Activated CD8-positive, alpha-beta T cell treated with anti-CD3 and anti-CD28 coated beads for 36 hours (primary cell): ENCODE measurements at regions not wholly inside any gene's neighbourhood (a gene's known extent, or its start where the extent isn't known, plus 50 kb on each side); places are given as distances from the start of the nearest gene placed in this dataset.

Experiments used
- ATAC-seq: fragments of 200-7000 bp; cut with Tn5 transposase; one replicate; pipeline ENCODE4 v1.10.0; 2021; ENCODE audit warnings: mild to moderate bottlenecking, moderate library complexity
- CTCF ChIA-PET: fragments of 350-600 bp; sonication (Branson Sonifier 250); formaldehyde crosslinking; loops from one replicate; lab custom pipeline; 2021; ENCODE audit warnings: antibody characterized with exemption; lab: Charles Lee
- POLR2A ChIA-PET: fragments of 350-600 bp; sonication (Branson Sonifier 250); formaldehyde crosslinking; loops from one replicate; lab custom pipeline; 2021; ENCODE audit warnings: antibody characterized with exemption; lab: Charles Lee
- DNase-seq: peaks from one replicate; pipeline ENCODE4 v3.0.0-alpha.2; 2020
- H3K27ac Mint-ChIP-seq: one replicate; pipeline ENCODE4 v1.8.0; 2021; ENCODE audit warnings: mild to moderate bottlenecking, mixed read lengths
- H3K27me3 Mint-ChIP-seq: one replicate; pipeline ENCODE4 v1.8.0; 2021; ENCODE audit warnings: mixed read lengths
- H3K36me3 Mint-ChIP-seq: one replicate; pipeline ENCODE4 v1.8.0; 2021; ENCODE audit warnings: low read depth, mixed read lengths
- H3K4me1 Mint-ChIP-seq: one replicate; pipeline ENCODE4 v1.8.0; 2021; ENCODE audit warnings: low read depth, mixed read lengths
- H3K4me3 Mint-ChIP-seq: one replicate; pipeline ENCODE4 v1.8.0; 2021; ENCODE audit warnings: mild to moderate bottlenecking, moderate library complexity, mixed read lengths
- H3K9me3 Mint-ChIP-seq: one replicate; pipeline ENCODE4 v1.8.0; 2021; ENCODE audit warnings: mixed read lengths
- intact Hi-C: fragments of 100-400 bp; cut with micrococcal nuclease; formaldehyde crosslinking; loops from one replicate; pipeline ENCODE4 v1.10.0; 2022
- TF ChIP-seq, protein P1 (sequence below): fragments of 200-600 bp; IDR thresholded peaks from one replicate; pipeline ENCODE4 v1.8.0; 2022; ENCODE audit warnings: antibody characterized with exemption, mild to moderate bottlenecking

DNA sequence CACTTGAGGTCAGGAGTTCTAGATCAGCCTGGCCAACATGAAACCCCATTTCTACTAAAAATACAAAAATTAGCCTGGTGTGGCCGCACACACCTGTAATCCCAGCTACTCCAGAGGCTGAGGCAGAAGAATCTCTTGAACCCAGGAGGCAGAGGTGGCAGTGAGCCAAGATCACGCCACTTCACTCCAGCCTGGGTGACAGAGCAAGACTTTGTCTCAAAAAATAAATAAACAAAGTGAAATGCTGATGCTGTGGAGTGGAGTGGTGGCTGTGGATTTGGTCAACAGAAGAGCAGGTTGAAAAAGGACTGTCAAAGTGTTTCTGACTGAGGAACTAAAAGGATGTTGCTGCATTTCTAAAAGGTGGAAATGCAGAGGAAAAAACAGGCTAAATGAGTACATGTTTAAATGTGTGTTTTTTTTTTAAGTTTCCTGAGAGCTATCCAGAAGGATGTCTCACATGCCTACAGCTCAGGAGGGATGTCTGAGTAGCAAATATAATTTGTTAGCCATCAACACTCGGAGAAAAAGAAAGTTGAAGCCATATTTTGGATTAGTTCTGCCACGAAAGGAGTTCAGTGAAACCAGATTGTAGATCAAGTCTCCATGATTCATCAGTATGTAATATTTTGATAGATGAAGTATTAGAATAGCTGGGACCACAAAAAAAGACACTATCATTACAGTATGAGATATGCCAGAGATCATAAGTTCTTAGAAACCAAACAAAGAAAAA lies 621.1 kb upstream of the ADGRB3 start:
- ATAC-seq = no peak
- H3K9me3 Mint-ChIP-seq = peaks cover 5% of the 10 kb centered on the region
- no peaks in the 10 kb centered on the region for H3K4me1 Mint-ChIP-seq
- no peak for DNase-seq
- ChIA-PET POLR2A (no interaction called here), CTCF (no interaction called here)
- H3K27me3 Mint-ChIP-seq = no peaks in the 10 kb centered on the region
- intact Hi-C loops = no loop called here
- H3K4me3 Mint-ChIP-seq = no peak overlapping the region
- H3K36me3 Mint-ChIP-seq = no peaks in the 10 kb centered on the region
- no peak overlapping the region for H3K27ac Mint-ChIP-seq
- TF ChIP-seq, protein P1, sequence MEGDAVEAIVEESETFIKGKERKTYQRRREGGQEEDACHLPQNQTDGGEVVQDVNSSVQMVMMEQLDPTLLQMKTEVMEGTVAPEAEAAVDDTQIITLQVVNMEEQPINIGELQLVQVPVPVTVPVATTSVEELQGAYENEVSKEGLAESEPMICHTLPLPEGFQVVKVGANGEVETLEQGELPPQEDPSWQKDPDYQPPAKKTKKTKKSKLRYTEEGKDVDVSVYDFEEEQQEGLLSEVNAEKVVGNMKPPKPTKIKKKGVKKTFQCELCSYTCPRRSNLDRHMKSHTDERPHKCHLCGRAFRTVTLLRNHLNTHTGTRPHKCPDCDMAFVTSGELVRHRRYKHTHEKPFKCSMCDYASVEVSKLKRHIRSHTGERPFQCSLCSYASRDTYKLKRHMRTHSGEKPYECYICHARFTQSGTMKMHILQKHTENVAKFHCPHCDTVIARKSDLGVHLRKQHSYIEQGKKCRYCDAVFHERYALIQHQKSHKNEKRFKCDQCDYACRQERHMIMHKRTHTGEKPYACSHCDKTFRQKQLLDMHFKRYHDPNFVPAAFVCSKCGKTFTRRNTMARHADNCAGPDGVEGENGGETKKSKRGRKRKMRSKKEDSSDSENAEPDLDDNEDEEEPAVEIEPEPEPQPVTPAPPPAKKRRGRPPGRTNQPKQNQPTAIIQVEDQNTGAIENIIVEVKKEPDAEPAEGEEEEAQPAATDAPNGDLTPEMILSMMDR = no peak

GRCh38 chr6:68012822-68013221 lies 622.3 kb upstream of the ADGRB3 start:
- DNase-seq = no peak
- Mint-ChIP-seq H3K27ac (no peak overlapping the region), H3K9me3 (peaks cover 5% of the 10 kb centered on the region), H3K36me3 (no peaks in the 10 kb centered on the region), H3K27me3 (no peaks in the 10 kb centered on the region), H3K4me1 (no peaks in the 10 kb centered on the region), H3K4me3 (no peak overlapping the region)
- intact Hi-C loops = no loop called here
- ChIA-PET CTCF (no interaction called here), POLR2A (no interaction called here)
- ATAC-seq = no peak
- TF ChIP-seq, protein P1 = no peak

DNA sequence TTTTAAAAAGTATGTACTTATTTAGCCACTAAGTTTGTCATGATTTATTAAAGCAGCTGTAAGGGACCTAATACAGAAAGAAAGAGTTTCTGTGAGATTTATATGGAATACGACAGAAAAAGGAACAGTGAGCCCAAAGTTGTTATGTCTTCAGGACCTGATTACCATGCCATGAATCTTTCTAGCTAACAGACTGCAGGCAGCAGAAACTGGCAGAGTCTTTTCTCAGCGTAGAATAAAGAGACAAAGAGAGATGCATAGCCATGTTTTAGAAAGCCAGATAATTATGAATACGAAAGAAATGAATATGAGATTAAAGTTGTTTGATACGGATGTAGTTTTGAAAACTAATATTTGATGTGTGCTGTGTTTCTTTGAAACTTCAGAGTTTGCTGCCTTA lies 624.1 kb upstream of the ADGRB3 start:
- Mint-ChIP-seq H3K27me3 (no peaks in the 10 kb centered on the region), H3K4me3 (no peak overlapping the region), H3K9me3 (peaks cover 4% of the 10 kb centered on the region), H3K4me1 (no peaks in the 10 kb centered on the region), H3K36me3 (no peaks in the 10 kb centered on the region), H3K27ac (no peak overlapping the region)
- TF ChIP-seq, protein P1 = no peak
- intact Hi-C loops = no loop called here
- ChIA-PET POLR2A (no interaction called here), CTCF (no interaction called here)
- ATAC-seq (no peak), DNase-seq (no peak)

DNA sequence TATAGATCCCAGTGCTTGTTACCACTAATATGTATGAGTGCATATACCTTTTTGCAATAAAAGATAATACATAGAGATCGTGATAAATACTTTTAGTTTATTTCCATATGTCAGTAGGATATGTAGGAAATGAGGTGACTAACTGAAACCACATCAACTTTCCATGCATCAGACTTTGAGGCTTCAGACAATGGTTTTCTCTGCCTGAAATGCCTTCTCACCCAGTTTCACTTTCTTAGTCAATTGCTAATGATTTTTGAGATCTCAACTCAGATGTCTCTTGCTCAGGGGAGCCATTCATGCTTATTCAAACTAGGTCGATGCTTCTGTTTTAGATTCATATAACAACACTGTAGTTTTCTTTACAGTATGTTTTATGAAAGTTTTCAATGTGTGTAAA lies 626.6 kb upstream of the ADGRB3 start:
- no peak overlapping the region for H3K27ac Mint-ChIP-seq
- no peak for ATAC-seq
- no peak overlapping the region for H3K4me3 Mint-ChIP-seq
- no peak for DNase-seq
- no peaks in the 10 kb centered on the region for H3K27me3 Mint-ChIP-seq
- no peaks in the 10 kb centered on the region for H3K36me3 Mint-ChIP-seq
- no peaks in the 10 kb centered on the region for H3K4me1 Mint-ChIP-seq
- ChIA-PET POLR2A (no interaction called here), CTCF (no interaction called here)
- H3K9me3 Mint-ChIP-seq = peaks cover 2% of the 10 kb centered on the region
- TF ChIP-seq, protein P1 = no peak
- intact Hi-C loops = no loop called here

DNA sequence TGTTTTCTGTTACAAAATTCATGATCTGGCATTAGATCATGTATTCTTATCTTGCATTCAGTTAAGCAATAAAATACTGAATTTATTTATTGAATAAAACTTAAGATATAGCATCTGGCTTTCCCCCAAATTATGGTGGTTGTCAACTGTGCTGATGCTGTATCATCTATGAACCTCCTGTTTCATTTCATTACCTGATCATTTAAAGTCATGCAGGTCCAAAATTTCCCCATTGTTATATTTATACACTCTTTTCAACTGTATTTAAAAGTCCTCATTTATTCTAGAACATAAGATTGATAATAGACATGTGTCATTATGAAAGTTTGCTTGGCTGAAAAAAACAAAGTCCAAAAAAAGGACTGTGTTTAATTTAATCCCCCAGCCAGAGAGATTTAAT lies 627.4 kb upstream of the ADGRB3 start:
- Mint-ChIP-seq H3K27ac (no peak overlapping the region), H3K9me3 (peaks cover 2% of the 10 kb centered on the region), H3K4me3 (no peak overlapping the region), H3K36me3 (no peaks in the 10 kb centered on the region), H3K4me1 (no peaks in the 10 kb centered on the region), H3K27me3 (no peaks in the 10 kb centered on the region)
- TF ChIP-seq, protein P1 = no peak
- intact Hi-C loops = no loop called here
- ATAC-seq (no peak), DNase-seq (no peak)
- POLR2A ChIA-PET = no interaction called here
- CTCF ChIA-PET = no interaction called here
